ENCODE measurements at regions not wholly inside any gene's neighbourhood (a gene's known extent, or its start where the extent isn't known, plus 50 kb on each side); places are given as distances from the start of the nearest gene placed in this dataset.

- no peaks in the 10 kb centered on the region for H3K27me3 Mint-ChIP-seq (ENCODE audit: unreplicated experiment)
- peaks cover 23% of the 10 kb centered on the region for H3K9me3 Mint-ChIP-seq (ENCODE audit: low read depth, unreplicated experiment)
- no TSS peak for BruUV-seq (replicated peaks)
- no peaks in the 10 kb centered on the region for H3K4me1 Mint-ChIP-seq (ENCODE audit: low read depth, unreplicated experiment)
- TF ChIP-seq CTCF (IDR thresholded peaks at IDR 0.05; ENCODE audit: unreplicated experiment) = no peak
- intact Hi-C loops (cut with micrococcal nuclease; ENCODE audit: unreplicated experiment) = no loop called here
- no peaks in the 10 kb centered on the region for H3K36me3 Mint-ChIP-seq (ENCODE audit: insufficient read depth, unreplicated experiment)
- no peak for DNase-seq
- CTCF ChIA-PET = no interaction called here
- H3K27ac Mint-ChIP-seq (ENCODE audit: unreplicated experiment) = no peak overlapping the region
- H3K4me3 Mint-ChIP-seq (ENCODE audit: low read depth, unreplicated experiment) = no peak overlapping the region
Measured at GRCh38 chr12:115353467-115353866, 669.5 kb upstream of the TBX3 start.

GRCh38 chr12:115351514-115352077, 667.6 kb upstream of the TBX3 start:
- TF ChIP-seq CTCF (IDR thresholded peaks at IDR 0.05; ENCODE audit: unreplicated experiment) = no peak
- Mint-ChIP-seq H3K4me3 (ENCODE audit: low read depth, unreplicated experiment) (no peak overlapping the region), H3K36me3 (ENCODE audit: insufficient read depth, unreplicated experiment) (no peaks in the 10 kb centered on the region), H3K27me3 (ENCODE audit: unreplicated experiment) (no peaks in the 10 kb centered on the region), H3K4me1 (ENCODE audit: low read depth, unreplicated experiment) (no peaks in the 10 kb centered on the region), H3K27ac (ENCODE audit: unreplicated experiment) (no peak overlapping the region), H3K9me3 (ENCODE audit: low read depth, unreplicated experiment) (peaks cover 33% of the 10 kb centered on the region)
- intact Hi-C loops (cut with micrococcal nuclease; ENCODE audit: unreplicated experiment) = no loop called here
- BruUV-seq (replicated peaks) = no TSS peak
- DNase-seq = no peak
- CTCF ChIA-PET = no interaction called here

GRCh38 chr12:115349711-115350110, 665.7 kb upstream of the TBX3 start:
- no peaks in the 10 kb centered on the region for H3K36me3 Mint-ChIP-seq (ENCODE audit: insufficient read depth, unreplicated experiment)
- no peaks in the 10 kb centered on the region for H3K27me3 Mint-ChIP-seq (ENCODE audit: unreplicated experiment)
- no TSS peak for BruUV-seq (replicated peaks)
- H3K9me3 Mint-ChIP-seq (ENCODE audit: low read depth, unreplicated experiment) = peaks cover 28% of the 10 kb centered on the region
- intact Hi-C loops (cut with micrococcal nuclease; ENCODE audit: unreplicated experiment) = no loop called here
- H3K4me3 Mint-ChIP-seq (ENCODE audit: low read depth, unreplicated experiment) = no peak overlapping the region
- no peak for DNase-seq
- no peak overlapping the region for H3K27ac Mint-ChIP-seq (ENCODE audit: unreplicated experiment)
- no peaks in the 10 kb centered on the region for H3K4me1 Mint-ChIP-seq (ENCODE audit: low read depth, unreplicated experiment)
- CTCF ChIA-PET = no interaction called here
- no peak for TF ChIP-seq CTCF (IDR thresholded peaks at IDR 0.05; ENCODE audit: unreplicated experiment)

GRCh38 chr12:115348301-115348700, 664.3 kb upstream of the TBX3 start:
- Mint-ChIP-seq H3K9me3 (ENCODE audit: low read depth, unreplicated experiment) (peaks cover 22% of the 10 kb centered on the region), H3K4me1 (ENCODE audit: low read depth, unreplicated experiment) (no peaks in the 10 kb centered on the region), H3K4me3 (ENCODE audit: low read depth, unreplicated experiment) (no peak overlapping the region), H3K27ac (ENCODE audit: unreplicated experiment) (no peak overlapping the region), H3K27me3 (ENCODE audit: unreplicated experiment) (no peaks in the 10 kb centered on the region), H3K36me3 (ENCODE audit: insufficient read depth, unreplicated experiment) (no peaks in the 10 kb centered on the region)
- no peak for TF ChIP-seq CTCF (IDR thresholded peaks at IDR 0.05; ENCODE audit: unreplicated experiment)
- intact Hi-C loops (cut with micrococcal nuclease; ENCODE audit: unreplicated experiment) = no loop called here
- DNase-seq = no peak
- BruUV-seq (replicated peaks) = no TSS peak
- CTCF ChIA-PET = no interaction called here

All from Calu3 (cell line).